Endothelial cell of umbilical vein (primary cell): ENCODE measurements at regions not wholly inside any gene's neighbourhood (a gene's known extent, or its start where the extent isn't known, plus 50 kb on each side); places are given as distances from the start of the nearest gene placed in this dataset.

Experiments
- BruUV-seq: library from RNA; stranded (reverse); fragments of 400-500 nt; replicated peaks from 2 replicates; lab custom pipeline; 2021; lab: Mats Ljungman, UMichigan
- CTCF ChIA-PET: fragments of 300-600, 350-600 bp; sonication (Branson Sonifier 250); formaldehyde crosslinking; loops from one replicate; lab custom pipeline; 2021; ENCODE audit warnings: antibody characterized with exemption, inconsistent platforms; lab: Charles Lee
- POLR2A ChIA-PET: fragments of 300-600, 350-600 bp; sonication (Branson Sonifier 250); formaldehyde crosslinking; loops from one replicate; lab custom pipeline; 2021; ENCODE audit warnings: antibody characterized with exemption, inconsistent platforms; lab: Charles Lee
- DNase-seq: peaks from one replicate; pipeline ENCODE4 v3.0.0-alpha.2; 2011; ENCODE audit warnings: low read depth, low spot score
- FAIRE-seq: peaks from 2 replicates; lab custom pipeline; 2011; peaks lifted over from hg19 to GRCh38; lab: Jason Lieb, UNC
- H2AFZ ChIP-seq: 2 replicates; pipeline ENCODE4 v1.6.0; 2012; ENCODE audit warnings: low read depth, low read length, control low read depth, inconsistent platforms
- H3K27ac ChIP-seq: 2 replicates; pipeline ENCODE4 v1.5.1; 2011; ENCODE audit warnings: low read depth, mild to moderate bottlenecking, control low read depth, low read length, moderate library complexity; ENCODE audit not compliant: insufficient read depth
- H3K27me3 ChIP-seq, 2 experiments: 2 replicates each; pipeline versions ENCODE4 v1.6.0 to v1.6.1; 2011; ENCODE audit warnings: low read length in 2 of 2, mixed read lengths in 1 of 2; ENCODE audit not compliant: control insufficient read depth in 2 of 2, insufficient read depth in 2 of 2
- H3K36me3 ChIP-seq, 2 experiments: 2 replicates in 1 of 2; 3 replicates in 1 of 2; pipeline ENCODE4 v1.5.1; 2011; ENCODE audit warnings: low read length in 2 of 2, mild to moderate bottlenecking in 1 of 2, moderate library complexity in 1 of 2; ENCODE audit not compliant: control insufficient read depth in 2 of 2, insufficient read depth in 2 of 2; ENCODE audit errors: extremely low read depth in 1 of 2
- H3K4me1 ChIP-seq: 3 replicates; pipeline ENCODE4 v1.5.1; 2011; ENCODE audit warnings: mild to moderate bottlenecking, low read length; ENCODE audit not compliant: control insufficient read depth, insufficient read depth; ENCODE audit errors: extremely low read depth
- H3K4me2 ChIP-seq: 2 replicates; pipeline ENCODE4 v1.6.1; 2011; ENCODE audit warnings: low read length, control low read depth, mixed read lengths; ENCODE audit not compliant: insufficient read depth
- H3K4me3 ChIP-seq, 3 experiments: fragments of 200-600 bp in 1 of 3; sonication (generic), shearing (Covaris generic) in 1 of 3; replicated peaks in 1 of 3; 2 replicates each; pipeline ENCODE4 v1.5.1; 2011 to 2016; ENCODE audit warnings: control low read depth in 3 of 3, low read length in 3 of 3, mild to moderate bottlenecking in 2 of 3, inconsistent platforms in 1 of 3, low read depth in 1 of 3, moderate library complexity in 1 of 3; ENCODE audit not compliant: insufficient read depth in 1 of 3
- H3K79me2 ChIP-seq: 2 replicates; pipeline ENCODE4 v1.6.0; 2012; ENCODE audit warnings: low read length, inconsistent platforms; ENCODE audit not compliant: control insufficient read depth, insufficient read depth
- H3K9ac ChIP-seq: replicated peaks from 2 replicates; pipeline ENCODE3; 2011; ENCODE audit warnings: low read length, control low read depth; ENCODE audit not compliant: insufficient read depth; ENCODE audit errors: extremely low read depth
- H3K9me1 ChIP-seq: replicated peaks from 3 replicates; pipeline ENCODE4 v1.6.0; 2011; ENCODE audit warnings: mild to moderate bottlenecking, low read length; ENCODE audit not compliant: control insufficient read depth, insufficient read depth; ENCODE audit errors: extremely low read depth
- H3K9me3 ChIP-seq: replicated peaks from 2 replicates; pipeline ENCODE4 v1.5.1; 2012; ENCODE audit warnings: low read length, inconsistent platforms; ENCODE audit not compliant: control insufficient read depth, insufficient read depth
- H4K20me1 ChIP-seq: replicated peaks from 2 replicates; pipeline ENCODE3; 2011; ENCODE audit warnings: mild to moderate bottlenecking, low read length; ENCODE audit not compliant: control insufficient read depth, insufficient read depth; ENCODE audit errors: extremely low read depth
- CTCF ChIP-seq, 2 donors: IDR thresholded peaks; 1 replicate in 1 of 2; 2 replicates in 1 of 2; pipeline ENCODE4 v1.5.1; 2011; ENCODE audit warnings: low read length in 2 of 2, mild to moderate bottlenecking in 2 of 2, moderate library complexity in 2 of 2, control low read depth in 1 of 2, inconsistent platforms in 1 of 2, low read depth in 1 of 2; ENCODE audit not compliant: insufficient read depth in 1 of 2; ENCODE audit errors: extremely low read depth in 1 of 2
- EZH2 ChIP-seq: IDR thresholded peaks from 2 replicates; pipeline ENCODE4 v1.6.1; 2012; ENCODE audit warnings: borderline replicate concordance, low read depth, mild to moderate bottlenecking, moderate library complexity, low read length, inconsistent platforms; ENCODE audit not compliant: severe bottlenecking
- FOS ChIP-seq: IDR thresholded peaks from 2 replicates; pipeline ENCODE4 v1.6.1; 2011; ENCODE audit warnings: mild to moderate bottlenecking, low read length, moderate library complexity, borderline replicate concordance; ENCODE audit not compliant: insufficient read depth
- GATA2 ChIP-seq: IDR thresholded peaks from 2 replicates; pipeline ENCODE4 v1.7.0; 2011; ENCODE audit warnings: low read depth, mild to moderate bottlenecking, moderate library complexity, mixed read lengths, low read length; ENCODE audit not compliant: insufficient read length, insufficient read depth
- JUN ChIP-seq: IDR thresholded peaks from 2 replicates; pipeline ENCODE4 v1.6.1; 2011; ENCODE audit warnings: borderline replicate concordance, low read depth; ENCODE audit not compliant: insufficient read length, insufficient read depth
- MAX ChIP-seq: IDR thresholded peaks from 2 replicates; pipeline ENCODE4 v1.6.1; 2011; ENCODE audit not compliant: insufficient read depth, insufficient read length
- MYC ChIP-seq: IDR thresholded peaks from one replicate; pipeline ENCODE4 v1.6.1; 2011; ENCODE audit warnings: mild to moderate bottlenecking, low read depth, low read length
- POLR2A ChIP-seq: IDR thresholded peaks from 2 replicates; pipeline ENCODE4 v1.6.1; 2012; ENCODE audit warnings: low read depth, mild to moderate bottlenecking, control low read depth, low read length
- POLR2AphosphoS5 ChIP-seq: IDR thresholded peaks from 2 replicates; pipeline ENCODE4 v1.6.1; 2012; ENCODE audit warnings: low read depth, mild to moderate bottlenecking, control low read depth, low read length, moderate library complexity; ENCODE audit not compliant: insufficient read depth
- dilution Hi-C: fragments of 300-500 bp; cut with MboI; formaldehyde crosslinking; loops from one replicate; pipeline ENCODE4 v1.15.0; 2019; ENCODE audit warnings: low sequenced_read_pairs; ENCODE audit not compliant: extremely low pct_ligation_motif_present
- intact Hi-C: fragments of 100-400 bp; cut with micrococcal nuclease; formaldehyde crosslinking; loops from one replicate; pipeline ENCODE4 v1.10.0; 2022

- H3K9me3 ChIP-seq = peaks cover 4% of the 10 kb centered on the region
- no peak overlapping the region for H3K9ac ChIP-seq
- H3K4me1 ChIP-seq = no peaks in the 10 kb centered on the region
- no peaks in the 10 kb centered on the region for H3K79me2 ChIP-seq
- CTCF ChIA-PET = no interaction called here
- DNase-seq (no peak), FAIRE-seq (no peak)
- no peak overlapping the region for H2AFZ ChIP-seq
- no peaks in the 10 kb centered on the region for H4K20me1 ChIP-seq
- no peak overlapping the region for H3K4me3 ChIP-seq
- TF ChIP-seq POLR2AphosphoS5 = no peak
- no peak for TF ChIP-seq CTCF (IDR thresholded peaks at IDR 0.05; ENCODE audit: extremely low read depth in 1 of 2, insufficient read depth in 1 of 2, low read depth in 1 of 2, low read length in 2 of 2)
- no peak for TF ChIP-seq MYC
- no peak for TF ChIP-seq GATA2
- TF ChIP-seq POLR2A = no peak
- no peak for TF ChIP-seq FOS
- no peak for TF ChIP-seq EZH2
- no peak for TF ChIP-seq MAX
- no peak for TF ChIP-seq JUN
- no peak overlapping the region for H3K27ac ChIP-seq
- H3K4me2 ChIP-seq = no peak overlapping the region
- no peaks in the 10 kb centered on the region for H3K27me3 ChIP-seq
- no TSS peak for BruUV-seq
- intact Hi-C loops (no loop called here), dilution Hi-C loops (no loop called here)
- H3K9me1 ChIP-seq = no peaks in the 10 kb centered on the region
- H3K36me3 ChIP-seq = no peaks in the 10 kb centered on the region
- POLR2A ChIA-PET = no interaction called here
Measured at GRCh38 chr18:73419531-73419930, 551.7 kb upstream of the NETO1 start.
